Esophagus muscularis mucosa (tissue), 4 donors: ENCODE measurements at regions not wholly inside any gene's neighbourhood (a gene's known extent, or its start where the extent isn't known, plus 50 kb on each side); places are given as distances from the start of the nearest gene placed in this dataset.

Source experiments
- DNase-seq: peaks from one replicate; pipeline ENCODE4 v3.0.0-alpha.2; 2017; ENCODE audit errors: extremely low spot score
- H3K27ac ChIP-seq, 4 donors: fragments of 200-600 bp; sonication (generic); replicated peaks in 1 of 4; 1 replicate in 3 of 4; 2 replicates in 1 of 4; pipeline ENCODE4 v1.5.1; 2016 to 2019; ENCODE audit warnings: mild to moderate bottlenecking in 1 of 4
- H3K27me3 ChIP-seq, 4 donors: fragments of 200-600 bp; sonication (generic); one replicate each; pipeline versions ENCODE4 v1.5.1 to v1.6.0; 2016 to 2019
- H3K36me3 ChIP-seq, 4 donors: fragments of 200-600 bp; sonication (generic); one replicate each; pipeline ENCODE4 v1.5.1; 2016 to 2019
- H3K4me1 ChIP-seq, 4 donors: fragments of 200-600 bp; sonication (generic); one replicate each; pipeline ENCODE4 v1.5.1; 2016 to 2019
- H3K4me3 ChIP-seq, 4 donors: fragments of 200-600 bp; sonication (generic); 1 replicate in 2 of 4; 2 replicates in 2 of 4; pipeline ENCODE4 v1.5.1; 2016 to 2019; ENCODE audit warnings: mild to moderate bottlenecking in 4 of 4, moderate library complexity in 1 of 4
- H3K9me3 ChIP-seq, 4 donors: fragments of 200-600 bp; sonication (generic); 1 replicate in 3 of 4; 2 replicates in 1 of 4; pipeline ENCODE4 v1.5.1; 2016 to 2019
- CTCF ChIP-seq, 3 experiments: fragments of 200-600 bp in 2 of 3; fragments of 450-650 bp in 1 of 3; sonication (generic) in 2 of 3; IDR thresholded peaks; one replicate each; pipeline ENCODE4 v1.5.1; 2017 to 2019; ENCODE audit warnings: antibody characterized with exemption in 3 of 3, mild to moderate bottlenecking in 2 of 3, moderate library complexity in 1 of 3
- EP300 ChIP-seq: sonication (generic); formaldehyde crosslinking; IDR thresholded peaks from one replicate; pipeline ENCODE4 v1.6.1; 2017; ENCODE audit warnings: antibody characterized with exemption
- POLR2A ChIP-seq: fragments of 450-650 bp; IDR thresholded peaks from one replicate; pipeline ENCODE4 v1.6.1; 2017; ENCODE audit warnings: antibody characterized with exemption, moderate library complexity, mild to moderate bottlenecking, low read depth
- POLR2AphosphoS5 ChIP-seq, 2 donors: sonication (generic); formaldehyde crosslinking; IDR thresholded peaks; one replicate each; pipeline ENCODE4 v1.6.1; 2017; ENCODE audit warnings: antibody characterized with exemption in 2 of 2
- WGBS: methylation state at CpG from one replicate; pipeline ENCODE4 v1.1.5; 2018; 5-methylcytosine and 5-hydroxymethylcytosine counted together
- intact Hi-C: fragments of 100-400 bp; cut with DNase I; formaldehyde crosslinking; loops from one replicate; pipeline ENCODE4 v1.15.1; 2023

- H3K4me1 ChIP-seq, result no peaks in the 10 kb centered on the region
- 50% methylated on average over 1 of the region's 1 CpG for WGBS
- no peaks in the 10 kb centered on the region for H3K9me3 ChIP-seq
- intact Hi-C loops, result no loop called here
- H3K36me3 ChIP-seq, result no peaks in the 10 kb centered on the region
- TF ChIP-seq EP300, result no peak
- TF ChIP-seq CTCF (IDR thresholded peaks at IDR 0.05), result no peak
- TF ChIP-seq POLR2A, result no peak
- no peak for TF ChIP-seq POLR2AphosphoS5 (IDR thresholded peaks at IDR 0.05)
- no peaks in the 10 kb centered on the region for H3K27me3 ChIP-seq
- DNase-seq, result no peak
- H3K4me3 ChIP-seq, result no peak overlapping the region
- H3K27ac ChIP-seq, result no peak overlapping the region
Measured at GRCh38 chr15:61426466-61426865, 197.4 kb upstream of the RORA start.

- intact Hi-C loops, result no loop called here
- 71% methylated on average over 1 of the region's 1 CpG for WGBS
Measured at GRCh38 chr15:61425934-61426333, 196.8 kb upstream of the RORA start.

GRCh38 chr15:61422773-61423172, 193.7 kb upstream of the RORA start:
- H3K4me3 ChIP-seq, result no peak overlapping the region
- WGBS, result 85% methylated on average over 4 of the region's 4 CpGs
- no peaks in the 10 kb centered on the region for H3K27me3 ChIP-seq
- H3K4me1 ChIP-seq, result no peaks in the 10 kb centered on the region
- no peak for DNase-seq
- no peak overlapping the region for H3K27ac ChIP-seq
- TF ChIP-seq EP300 (no peak), POLR2A (no peak), POLR2AphosphoS5 (IDR thresholded peaks at IDR 0.05) (no peak), CTCF (IDR thresholded peaks at IDR 0.05) (no peak)
- no peaks in the 10 kb centered on the region for H3K9me3 ChIP-seq
- no peaks in the 10 kb centered on the region for H3K36me3 ChIP-seq
- intact Hi-C loops, result no loop called here

More at GRCh38 chr15:61425934-61426333, 196.8 kb upstream of the RORA start:
- Histone ChIP-seq H3K4me1 (no peaks in the 10 kb centered on the region), H3K27me3 (no peaks in the 10 kb centered on the region), H3K4me3 (no peak overlapping the region), H3K9me3 (no peaks in the 10 kb centered on the region), H3K27ac (no peak overlapping the region), H3K36me3 (no peaks in the 10 kb centered on the region)
- TF ChIP-seq POLR2AphosphoS5 (IDR thresholded peaks at IDR 0.05), result no peak
- DNase-seq, result no peak

- TF ChIP-seq POLR2AphosphoS5 (IDR thresholded peaks at IDR 0.05), result no peak
- TF ChIP-seq CTCF (IDR thresholded peaks at IDR 0.05), result no peak
- Histone ChIP-seq H3K36me3 (no peaks in the 10 kb centered on the region), H3K4me1 (no peaks in the 10 kb centered on the region), H3K9me3 (no peaks in the 10 kb centered on the region), H3K27ac (no peak overlapping the region), H3K4me3 (no peak overlapping the region), H3K27me3 (no peaks in the 10 kb centered on the region)
- 8% methylated on average over 1 of the region's 1 CpG for WGBS
- intact Hi-C loops, result no loop called here
- no peak for DNase-seq
Measured at GRCh38 chr15:61421938-61422337, 192.8 kb upstream of the RORA start.

- Histone ChIP-seq H3K27ac (no peak overlapping the region), H3K27me3 (no peaks in the 10 kb centered on the region), H3K4me1 (no peaks in the 10 kb centered on the region), H3K4me3 (no peak overlapping the region), H3K36me3 (no peaks in the 10 kb centered on the region), H3K9me3 (no peaks in the 10 kb centered on the region)
- WGBS, result 89% methylated on average over 2 of the region's 2 CpGs
- DNase-seq, result no peak
- TF ChIP-seq POLR2AphosphoS5 (IDR thresholded peaks at IDR 0.05), result no peak
- TF ChIP-seq CTCF (IDR thresholded peaks at IDR 0.05), result no peak
- TF ChIP-seq POLR2A, result no peak
- no peak for TF ChIP-seq EP300
- intact Hi-C loops, result no loop called here
Measured at GRCh38 chr15:61421470-61421869, 192.4 kb upstream of the RORA start.
